ENCODE measurements at regions not wholly inside any gene's neighbourhood (a gene's known extent, or its start where the extent isn't known, plus 50 kb on each side); places are given as distances from the start of the nearest gene placed in this dataset.

DNA sequence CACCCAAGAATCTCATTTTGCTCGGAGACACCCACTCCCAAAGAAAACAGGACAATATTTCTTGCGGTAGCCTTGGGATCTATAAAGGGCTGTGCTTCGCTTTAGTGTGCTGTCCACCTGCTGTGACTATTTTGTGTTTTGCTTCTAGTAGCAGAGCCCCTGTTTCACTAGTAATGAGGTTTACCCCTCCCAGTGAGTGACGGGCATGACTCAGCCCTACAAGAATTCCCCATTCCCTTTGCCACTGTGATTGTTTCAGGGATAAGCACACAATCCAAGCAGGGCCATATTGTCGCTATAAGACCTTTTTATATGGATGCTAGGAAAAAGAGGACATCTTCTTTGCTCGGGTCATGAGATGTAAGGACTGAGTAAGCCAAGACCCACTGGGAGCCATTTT is 62.5 kb upstream of the FOXB1 start:
- in situ Hi-C loops (cut with MboI; ENCODE audit: low sequenced_read_pairs, unreplicated experiment): no loop called here
- TF ChIP-seq CTCF (IDR thresholded peaks at IDR 0.05; ENCODE audit: borderline replicate concordance, control extremely low read depth, extremely low read depth, insufficient read depth, missing control alignments): no peak
- no peak for DNase-seq (ENCODE audit: low spot score)

- no peak for DNase-seq (ENCODE audit: low spot score)
- no peak for TF ChIP-seq CTCF (IDR thresholded peaks at IDR 0.05; ENCODE audit: borderline replicate concordance, control extremely low read depth, extremely low read depth, insufficient read depth, missing control alignments)
- in situ Hi-C loops (cut with MboI; ENCODE audit: low sequenced_read_pairs, unreplicated experiment): no loop called here
These were observed 63.2 kb upstream of the FOXB1 start for GRCh38 chr15:59940928-59941327.

DNA sequence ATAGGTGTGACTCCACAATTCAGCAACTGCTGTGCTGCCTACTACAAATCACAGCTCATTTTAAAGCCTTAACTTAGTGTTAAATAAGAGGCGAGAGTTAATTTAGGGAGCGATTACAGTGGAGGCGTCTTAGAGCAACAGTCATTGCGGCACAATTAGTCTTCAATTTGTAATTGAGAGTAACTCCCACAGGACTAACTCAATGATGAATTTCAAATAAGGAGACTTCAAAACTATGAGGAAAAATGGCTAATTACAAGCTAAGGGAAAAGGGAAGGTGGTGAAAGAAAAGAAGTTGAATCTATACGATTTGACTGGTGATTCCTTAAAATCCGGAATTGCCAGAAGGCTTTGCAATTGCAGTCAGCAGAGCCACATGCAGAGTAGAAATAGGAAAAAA is 63.7 kb upstream of the FOXB1 start:
- no peak for TF ChIP-seq CTCF (IDR thresholded peaks at IDR 0.05; ENCODE audit: borderline replicate concordance, control extremely low read depth, extremely low read depth, insufficient read depth, missing control alignments)
- DNase-seq (ENCODE audit: low spot score): no peak
- in situ Hi-C loops (cut with MboI; ENCODE audit: low sequenced_read_pairs, unreplicated experiment): no loop called here

- in situ Hi-C loops (cut with MboI; ENCODE audit: low sequenced_read_pairs, unreplicated experiment): no loop called here
- no peak for TF ChIP-seq CTCF (IDR thresholded peaks at IDR 0.05; ENCODE audit: borderline replicate concordance, control extremely low read depth, extremely low read depth, insufficient read depth, missing control alignments)
These were observed 67.4 kb upstream of the FOXB1 start for GRCh38 chr15:59936741-59937140.

GRCh38 chr15:59933607-59934006 is 70.5 kb upstream of the FOXB1 start:
- in situ Hi-C loops (cut with MboI; ENCODE audit: low sequenced_read_pairs, unreplicated experiment): no loop called here
- DNase-seq (ENCODE audit: low spot score): no peak
- TF ChIP-seq CTCF (IDR thresholded peaks at IDR 0.05; ENCODE audit: borderline replicate concordance, control extremely low read depth, extremely low read depth, insufficient read depth, missing control alignments): no peak

More at GRCh38 chr15:59936741-59937140, 67.4 kb upstream of the FOXB1 start:
- no peak for DNase-seq (ENCODE audit: low spot score)

DNA sequence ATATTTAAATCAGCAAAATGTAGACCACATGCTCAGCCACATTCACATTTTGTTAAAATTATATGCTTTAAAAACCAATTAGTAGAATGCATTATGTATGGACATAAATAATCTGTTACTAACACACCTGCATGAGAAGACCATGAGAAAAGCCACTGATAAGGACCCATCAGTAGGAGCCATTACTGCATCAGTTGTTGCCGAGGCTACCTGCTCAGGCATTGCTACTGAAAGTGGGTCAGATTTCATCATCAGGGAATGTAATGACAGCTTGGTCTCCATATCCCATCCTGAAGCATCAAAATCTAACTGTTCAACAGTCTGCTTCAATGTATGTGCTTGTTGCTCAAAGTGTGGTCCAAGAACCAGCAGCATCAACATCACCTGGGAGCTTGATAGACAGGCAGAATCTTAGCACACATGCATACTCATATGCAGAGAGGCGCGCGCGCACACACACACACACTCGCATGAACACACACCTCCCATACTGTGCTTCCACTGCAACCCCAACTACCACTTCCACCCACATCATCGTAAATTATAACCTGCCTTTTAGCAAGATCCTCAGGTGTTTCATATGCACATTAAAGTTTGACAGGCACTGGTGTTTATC is 72.4 kb upstream of the FOXB1 start:
- no peak for DNase-seq (ENCODE audit: low spot score)
- TF ChIP-seq CTCF (IDR thresholded peaks at IDR 0.05; ENCODE audit: borderline replicate concordance, control extremely low read depth, extremely low read depth, insufficient read depth, missing control alignments): no peak
- in situ Hi-C loops (cut with MboI; ENCODE audit: low sequenced_read_pairs, unreplicated experiment): no loop called here

Measured in GM13976 (cell line).